Naive thymus-derived CD4-positive, alpha-beta T cell (primary cell): ENCODE measurements at regions not wholly inside any gene's neighbourhood (a gene's known extent, or its start where the extent isn't known, plus 50 kb on each side); places are given as distances from the start of the nearest gene placed in this dataset.

Source experiments
- ATAC-seq: fragments of 150-1000 bp; cut with Tn5 transposase; 2 replicates; pipeline ENCODE4 v1.10.0; 2021; ENCODE audit warnings: mild to moderate bottlenecking, moderate library complexity
- CTCF ChIA-PET: fragments of 350-600 bp; sonication (Branson Sonifier 250); formaldehyde crosslinking; loops from one replicate; lab custom pipeline; 2021; ENCODE audit warnings: antibody characterized with exemption; lab: Charles Lee
- POLR2A ChIA-PET: fragments of 350-600 bp; sonication (Branson Sonifier 250); formaldehyde crosslinking; loops from one replicate; lab custom pipeline; 2021; ENCODE audit warnings: antibody characterized with exemption, inconsistent platforms; lab: Charles Lee
- DNase-seq, 9 donors: peaks; one replicate each; pipeline versions ENCODE4 v3.0.0 to v3.0.0-alpha.2; 2020 to 2022; ENCODE audit warnings: mixed read lengths in 1 of 9
- H3K27ac ChIP-seq: one replicate; pipeline ENCODE4 v1.7.0; 2013; ENCODE audit warnings: mild to moderate bottlenecking, low read depth, low read length, moderate library complexity
- H3K27me3 ChIP-seq, 2 donors: one replicate each; pipeline ENCODE4 v1.7.0; 2013; ENCODE audit warnings: low read length in 2 of 2, mild to moderate bottlenecking in 2 of 2, moderate library complexity in 2 of 2; ENCODE audit not compliant: control insufficient read depth in 2 of 2, insufficient read depth in 2 of 2
- H3K36me3 ChIP-seq, 3 experiments: 1 replicate in 2 of 3; 2 replicates in 1 of 3; pipeline ENCODE4 v1.7.0; 2013; ENCODE audit warnings: low read length in 3 of 3, mild to moderate bottlenecking in 3 of 3, moderate library complexity in 1 of 3; ENCODE audit not compliant: insufficient read depth in 3 of 3, control insufficient read depth in 2 of 3
- H3K4me1 ChIP-seq, 2 donors: one replicate each; pipeline ENCODE4 v1.7.0; 2013; ENCODE audit warnings: low read length in 2 of 2, mild to moderate bottlenecking in 2 of 2, moderate library complexity in 1 of 2; ENCODE audit not compliant: control insufficient read depth in 2 of 2, insufficient read depth in 2 of 2
- H3K4me3 ChIP-seq: 2 replicates; pipeline ENCODE4 v1.7.0; 2013; ENCODE audit warnings: mild to moderate bottlenecking, low read length
- H3K9me3 ChIP-seq, 3 experiments: 1 replicate in 2 of 3; 2 replicates in 1 of 3; pipeline ENCODE4 v1.7.0; 2013; ENCODE audit warnings: low read length in 3 of 3; ENCODE audit not compliant: control insufficient read depth in 2 of 3
- H3K27ac Mint-ChIP-seq, 9 donors: one replicate each; pipeline ENCODE4 v1.8.0; 2020 to 2022; ENCODE audit warnings: mixed read lengths in 9 of 9, mild to moderate bottlenecking in 8 of 9, moderate library complexity in 5 of 9, inconsistent platforms in 2 of 9
- H3K27me3 Mint-ChIP-seq, 5 donors: one replicate each; pipeline ENCODE4 v1.8.0; 2021 to 2022; ENCODE audit warnings: mixed read lengths in 5 of 5, mild to moderate bottlenecking in 1 of 5
- H3K36me3 Mint-ChIP-seq, 5 donors: one replicate each; pipeline ENCODE4 v1.8.0; 2020 to 2022; ENCODE audit warnings: mixed read lengths in 5 of 5, mild to moderate bottlenecking in 3 of 5, inconsistent platforms in 1 of 5
- H3K4me1 Mint-ChIP-seq, 7 donors: one replicate each; pipeline ENCODE4 v1.8.0; 2020 to 2022; ENCODE audit warnings: mixed read lengths in 7 of 7, mild to moderate bottlenecking in 3 of 7, inconsistent platforms in 1 of 7
- H3K4me3 Mint-ChIP-seq, 10 donors: one replicate each; pipeline ENCODE4 v1.8.0; 2020 to 2022; ENCODE audit warnings: mild to moderate bottlenecking in 10 of 10, mixed read lengths in 10 of 10, moderate library complexity in 6 of 10, inconsistent platforms in 2 of 10
- H3K9me3 Mint-ChIP-seq, 11 donors: one replicate each; pipeline ENCODE4 v1.8.0; 2020 to 2022; ENCODE audit warnings: mixed read lengths in 11 of 11, mild to moderate bottlenecking in 4 of 11, inconsistent platforms in 1 of 11, moderate library complexity in 1 of 11
- intact Hi-C, 2 donors: fragments of 100-400 bp; cut with micrococcal nuclease; formaldehyde crosslinking; loops; one replicate each; pipeline ENCODE4 v1.15.1; 2023

- H3K27me3 ChIP-seq: no peaks in the 10 kb centered on the region
- no peak for DNase-seq
- POLR2A ChIA-PET: no interaction called here
- H3K36me3 Mint-ChIP-seq: no peaks in the 10 kb centered on the region
- no peaks in the 10 kb centered on the region for H3K4me1 ChIP-seq
- H3K9me3 Mint-ChIP-seq: peaks cover 0 to 4% (median 0%) of the 10 kb centered on the region in 11 donors
- H3K9me3 ChIP-seq: no peaks in the 10 kb centered on the region
- H3K4me3 ChIP-seq: no peak overlapping the region
- intact Hi-C loops: no loop called here
- no peak for ATAC-seq
- H3K36me3 ChIP-seq: no peaks in the 10 kb centered on the region
- H3K4me1 Mint-ChIP-seq: peaks cover 0 to 2% (median 0%) of the 10 kb centered on the region in 7 donors
- H3K27me3 Mint-ChIP-seq: peaks cover 0 to 21% (median 6%) of the 10 kb centered on the region in 5 donors
- CTCF ChIA-PET: no interaction called here
- no peak overlapping the region for H3K27ac Mint-ChIP-seq
- no peak overlapping the region for H3K4me3 Mint-ChIP-seq
- H3K27ac ChIP-seq: no peak overlapping the region
Measured at GRCh38 chr1:221212926-221213325, 333.7 kb downstream of the HLX start.

- ATAC-seq (no peak), DNase-seq (no peak)
- no peaks in the 10 kb centered on the region for H3K9me3 ChIP-seq
- CTCF ChIA-PET: no interaction called here
- no peak overlapping the region for H3K27ac ChIP-seq
- intact Hi-C loops: no loop called here
- peaks cover 0 to 4% (median 0%) of the 10 kb centered on the region in 11 donors for H3K9me3 Mint-ChIP-seq
- H3K27me3 ChIP-seq: no peaks in the 10 kb centered on the region
- POLR2A ChIA-PET: no interaction called here
- no peak overlapping the region for H3K27ac Mint-ChIP-seq
- H3K36me3 Mint-ChIP-seq: no peaks in the 10 kb centered on the region
- H3K27me3 Mint-ChIP-seq: peaks cover 0 to 15% (median 6%) of the 10 kb centered on the region in 5 donors
- H3K4me3 Mint-ChIP-seq: no peak overlapping the region
- H3K4me3 ChIP-seq: no peak overlapping the region
- no peaks in the 10 kb centered on the region for H3K36me3 ChIP-seq
- no peaks in the 10 kb centered on the region for H3K4me1 ChIP-seq
- no peaks in the 10 kb centered on the region for H3K4me1 Mint-ChIP-seq
Measured at GRCh38 chr1:221217029-221217428, 337.8 kb downstream of the HLX start.

- CTCF ChIA-PET: no interaction called here
- Mint-ChIP-seq H3K9me3 (peaks cover 4 to 23% (median 12%) of the 10 kb centered on the region in 11 donors), H3K4me3 (no peak overlapping the region), H3K27me3 (peaks cover 0 to 10% (median 5%) of the 10 kb centered on the region in 5 donors), H3K36me3 (no peaks in the 10 kb centered on the region), H3K4me1 (no peaks in the 10 kb centered on the region), H3K27ac (peak overlapping the region in 1 of 9 donors; percentile 51)
- intact Hi-C loops: no loop called here
- Histone ChIP-seq H3K4me1 (no peaks in the 10 kb centered on the region), H3K27ac (no peak overlapping the region), H3K4me3 (no peak overlapping the region), H3K9me3 (no peaks in the 10 kb centered on the region), H3K36me3 (no peaks in the 10 kb centered on the region), H3K27me3 (no peaks in the 10 kb centered on the region)
- DNase-seq (no peak), ATAC-seq (no peak)
- POLR2A ChIA-PET: no interaction called here
Measured at GRCh38 chr1:221223281-221223680, 344.0 kb downstream of the HLX start.

GRCh38 chr1:221227460-221227859, 348.2 kb downstream of the HLX start:
- Histone ChIP-seq H3K27me3 (no peaks in the 10 kb centered on the region), H3K27ac (no peak overlapping the region), H3K4me3 (no peak overlapping the region), H3K4me1 (no peaks in the 10 kb centered on the region), H3K36me3 (no peaks in the 10 kb centered on the region), H3K9me3 (no peaks in the 10 kb centered on the region)
- ATAC-seq (no peak), DNase-seq (no peak)
- peaks cover 0 to 10% (median 5%) of the 10 kb centered on the region in 5 donors for H3K27me3 Mint-ChIP-seq
- no peak overlapping the region for H3K27ac Mint-ChIP-seq
- ChIA-PET CTCF (no interaction called here), POLR2A (no interaction called here)
- no peaks in the 10 kb centered on the region for H3K4me1 Mint-ChIP-seq
- H3K4me3 Mint-ChIP-seq: no peak overlapping the region
- H3K36me3 Mint-ChIP-seq: no peaks in the 10 kb centered on the region
- intact Hi-C loops: no loop called here
- peaks cover 4 to 23% (median 10%) of the 10 kb centered on the region in 11 donors for H3K9me3 Mint-ChIP-seq

GRCh38 chr1:221227872-221228337, 348.7 kb downstream of the HLX start:
- H3K4me3 Mint-ChIP-seq: no peak overlapping the region
- no peaks in the 10 kb centered on the region for H3K4me1 ChIP-seq
- intact Hi-C loops: no loop called here
- H3K9me3 ChIP-seq: no peaks in the 10 kb centered on the region
- H3K27ac ChIP-seq: no peak overlapping the region
- H3K36me3 ChIP-seq: no peaks in the 10 kb centered on the region
- no peaks in the 10 kb centered on the region for H3K27me3 ChIP-seq
- H3K27me3 Mint-ChIP-seq: peaks cover 0 to 10% (median 5%) of the 10 kb centered on the region in 5 donors
- ATAC-seq (no peak), DNase-seq (no peak)
- H3K36me3 Mint-ChIP-seq: no peaks in the 10 kb centered on the region
- no peak overlapping the region for H3K4me3 ChIP-seq
- H3K4me1 Mint-ChIP-seq: no peaks in the 10 kb centered on the region
- peaks cover 4 to 23% (median 10%) of the 10 kb centered on the region in 11 donors for H3K9me3 Mint-ChIP-seq
- ChIA-PET CTCF (interaction anchor here (0.6 kb wide), 1 partner anchor 17 kb away, joined by 3 read pairs; no protein-coding TSS in a partner anchor), POLR2A (no interaction called here)
- H3K27ac Mint-ChIP-seq: no peak overlapping the region

GRCh38 chr1:221228594-221228993, 349.4 kb downstream of the HLX start:
- Mint-ChIP-seq H3K27me3 (peaks cover 0 to 16% (median 8%) of the 10 kb centered on the region in 5 donors), H3K4me3 (no peak overlapping the region), H3K9me3 (peaks cover 4 to 21% (median 10%) of the 10 kb centered on the region in 11 donors), H3K4me1 (no peaks in the 10 kb centered on the region), H3K27ac (no peak overlapping the region), H3K36me3 (no peaks in the 10 kb centered on the region)
- Histone ChIP-seq H3K27me3 (no peaks in the 10 kb centered on the region), H3K9me3 (no peaks in the 10 kb centered on the region), H3K4me3 (no peak overlapping the region), H3K27ac (no peak overlapping the region), H3K36me3 (no peaks in the 10 kb centered on the region), H3K4me1 (no peaks in the 10 kb centered on the region)
- ChIA-PET POLR2A (no interaction called here), CTCF (interaction anchor here (0.6 kb wide), 1 partner anchor 18 kb away, joined by 3 read pairs; no protein-coding TSS in a partner anchor)
- intact Hi-C loops: no loop called here
- no peak for DNase-seq
- ATAC-seq: no peak

- Mint-ChIP-seq H3K9me3 (peaks cover 0 to 9% (median 0%) of the 10 kb centered on the region in 11 donors), H3K4me1 (no peaks in the 10 kb centered on the region), H3K27ac (no peak overlapping the region), H3K36me3 (no peaks in the 10 kb centered on the region), H3K27me3 (peaks cover 0 to 16% (median 9%) of the 10 kb centered on the region in 5 donors), H3K4me3 (no peak overlapping the region)
- Histone ChIP-seq H3K9me3 (no peaks in the 10 kb centered on the region), H3K27me3 (no peaks in the 10 kb centered on the region), H3K4me1 (no peaks in the 10 kb centered on the region), H3K4me3 (no peak overlapping the region), H3K27ac (no peak overlapping the region), H3K36me3 (no peaks in the 10 kb centered on the region)
- DNase-seq: no peak
- ChIA-PET POLR2A (no interaction called here), CTCF (no interaction called here)
- intact Hi-C loops: no loop called here
- ATAC-seq: no peak
Measured at GRCh38 chr1:221230605-221231004, 351.4 kb downstream of the HLX start.
